HEK293 (cell line): ENCODE measurements at regions not wholly inside any gene's neighbourhood (a gene's known extent, or its start where the extent isn't known, plus 50 kb on each side); places are given as distances from the start of the nearest gene placed in this dataset.

Experiments
- CTCF ChIA-PET: fragments of 350-600 bp; formaldehyde crosslinking; extraction: SDS; loops from one replicate; lab custom pipeline; 2021; ENCODE audit warnings: antibody characterized with exemption; lab: Yijun Ruan, JAX
- POLR2A ChIA-PET: fragments of 300-600 bp; formaldehyde crosslinking; extraction: SDS; loops from one replicate; lab custom pipeline; 2020; ENCODE audit warnings: antibody characterized with exemption, inconsistent platforms; lab: Yijun Ruan, JAX
- H3K27ac ChIP-seq: fragments of 200-500 bp; sonication (Bioruptor generic); 2 replicates; pipeline ENCODE4 v1.5.1; 2014; ENCODE audit warnings: low read depth, low read length, control low read depth, inconsistent platforms; ENCODE audit errors: extremely low read depth
- H3K36me3 ChIP-seq, 2 experiments: fragments of 200-500 bp in 1 of 2; sonication (Bioruptor generic) in 1 of 2; 1 replicate in 1 of 2; 2 replicates in 1 of 2; pipeline ENCODE4 v1.5.1; 2014 to 2017; ENCODE audit warnings: inconsistent platforms in 2 of 2, low read length in 2 of 2; ENCODE audit not compliant: control insufficient read depth in 2 of 2, insufficient read depth in 1 of 2
- H3K4me1 ChIP-seq: fragments of 200-500 bp; sonication (Bioruptor generic); 2 replicates; pipeline ENCODE4 v1.5.1; 2014; ENCODE audit warnings: mild to moderate bottlenecking, low read length, inconsistent platforms; ENCODE audit not compliant: control insufficient read depth, insufficient read depth
- H3K4me3 ChIP-seq: 2 replicates; pipeline ENCODE4 v1.5.1; 2011; ENCODE audit warnings: low read depth, mild to moderate bottlenecking, control low read depth, low read length, moderate library complexity
- H3K9me3 ChIP-seq: fragments of 200-500 bp; sonication (Bioruptor generic); 2 replicates; pipeline ENCODE4 v1.5.1; 2014; ENCODE audit warnings: low read depth, low read length, inconsistent platforms; ENCODE audit not compliant: control insufficient read depth, insufficient read depth
- HOXD13 ChIP-seq: sonication (generic); formaldehyde crosslinking; IDR thresholded peaks from 2 replicates; pipeline ENCODE4 v1.8.0; 2022; ENCODE audit warnings: missing genetic modification reagents, borderline replicate concordance
- KLF1 ChIP-seq: fragments of 450-650 bp; formaldehyde crosslinking; IDR thresholded peaks from 2 replicates; pipeline ENCODE4 v1.5.1; 2016; ENCODE audit warnings: missing biosample characterization, missing genetic modification characterization
- KLF9 ChIP-seq: fragments of 450-650 bp; formaldehyde crosslinking; IDR thresholded peaks from 2 replicates; pipeline ENCODE4 v1.5.1; 2016; ENCODE audit warnings: missing biosample characterization, missing genetic modification characterization, low read depth
- PRDM4 ChIP-seq: fragments of 450-650 bp; formaldehyde crosslinking; IDR thresholded peaks from 2 replicates; pipeline ENCODE4 v1.5.1; 2017; ENCODE audit warnings: missing biosample characterization, missing genetic modification characterization
- SCRT1 ChIP-seq: fragments of 450-650 bp; formaldehyde crosslinking; IDR thresholded peaks from 2 replicates; pipeline ENCODE4 v1.5.1; 2016; ENCODE audit warnings: missing biosample characterization, missing genetic modification characterization, borderline replicate concordance
- TSHZ1 ChIP-seq: fragments of 450-650 bp; formaldehyde crosslinking; IDR thresholded peaks from 2 replicates; pipeline ENCODE4 v1.5.1; 2016; ENCODE audit warnings: missing biosample characterization, missing genetic modification characterization, borderline replicate concordance
- ZNF174 ChIP-seq: fragments of 450-650 bp; formaldehyde crosslinking; IDR thresholded peaks from 2 replicates; pipeline ENCODE4 v1.5.0; 2017; ENCODE audit warnings: missing biosample characterization, mild to moderate bottlenecking, missing genetic modification characterization
- ZNF2 ChIP-seq: fragments of 450-650 bp; formaldehyde crosslinking; IDR thresholded peaks from 2 replicates; pipeline ENCODE4 v1.5.1; 2016; ENCODE audit warnings: missing biosample characterization, missing genetic modification characterization
- ZNF324 ChIP-seq: fragments of 450-650 bp; formaldehyde crosslinking; IDR thresholded peaks from 2 replicates; pipeline ENCODE4 v1.5.1; 2016; ENCODE audit warnings: missing biosample characterization, missing genetic modification characterization
- ZNF423 ChIP-seq: fragments of 450-650 bp; formaldehyde crosslinking; IDR thresholded peaks from 2 replicates; pipeline ENCODE4 v1.5.1; 2016; ENCODE audit warnings: missing biosample characterization, missing genetic modification characterization
- ZNF48 ChIP-seq: fragments of 450-650 bp; formaldehyde crosslinking; IDR thresholded peaks from 2 replicates; pipeline ENCODE4 v1.5.1; 2016; ENCODE audit warnings: missing biosample characterization, missing genetic modification characterization
- ZNF560 ChIP-seq: fragments of 450-650 bp; formaldehyde crosslinking; IDR thresholded peaks from 2 replicates; pipeline ENCODE4 v1.5.1; 2017; ENCODE audit warnings: missing biosample characterization, missing genetic modification characterization, borderline replicate concordance
- ZNF600 ChIP-seq: fragments of 450-650 bp; formaldehyde crosslinking; IDR thresholded peaks from 2 replicates; pipeline ENCODE4 v1.5.1; 2016; ENCODE audit warnings: missing biosample characterization, missing genetic modification characterization
- ZNF621 ChIP-seq: fragments of 450-650 bp; formaldehyde crosslinking; IDR thresholded peaks from 2 replicates; pipeline ENCODE4 v1.5.1; 2017; ENCODE audit warnings: missing biosample characterization, missing genetic modification characterization
- ZNF654 ChIP-seq: fragments of 450-650 bp; formaldehyde crosslinking; IDR thresholded peaks from 2 replicates; pipeline ENCODE4 v1.5.1; 2016; ENCODE audit warnings: low read depth, missing biosample characterization, missing genetic modification characterization
- ZNF660 ChIP-seq: fragments of 450-650 bp; IDR thresholded peaks from 2 replicates; pipeline ENCODE4 v1.5.1; 2018; ENCODE audit warnings: missing biosample characterization, mild to moderate bottlenecking, missing genetic modification characterization
- ZNF692 ChIP-seq: fragments of 450-650 bp; formaldehyde crosslinking; IDR thresholded peaks from 2 replicates; pipeline ENCODE4 v1.5.1; 2016; ENCODE audit warnings: missing biosample characterization, missing genetic modification characterization
- ZNF777 ChIP-seq: fragments of 450-650 bp; formaldehyde crosslinking; IDR thresholded peaks from 2 replicates; pipeline ENCODE4 v1.5.1; 2017; ENCODE audit warnings: missing biosample characterization, missing genetic modification characterization, borderline replicate concordance

- H3K27ac ChIP-seq: no peak overlapping the region
- no peaks in the 10 kb centered on the region for H3K4me1 ChIP-seq
- H3K36me3 ChIP-seq: no peaks in the 10 kb centered on the region
- TF ChIP-seq ZNF621 (tag by site-specific recombination): no peak
- TF ChIP-seq ZNF174 (tag by site-specific recombination): no peak
- TF ChIP-seq ZNF2: no peak
- TF ChIP-seq PRDM4 (tag by site-specific recombination): no peak
- no peak for TF ChIP-seq KLF1 (tag by site-specific recombination)
- TF ChIP-seq ZNF423 (tag by site-specific recombination): no peak
- TF ChIP-seq KLF9 (tag by site-specific recombination): no peak
- no peak for TF ChIP-seq ZNF654 (tag by site-specific recombination)
- TF ChIP-seq SCRT1 (tag by site-specific recombination): no peak
- TF ChIP-seq TSHZ1 (tag by site-specific recombination): no peak
- no peak for TF ChIP-seq HOXD13 (CRISPR knock-in tag)
- no peak for TF ChIP-seq ZNF48 (tag by site-specific recombination)
- TF ChIP-seq ZNF777: no peak
- no peak for TF ChIP-seq ZNF324 (tag by site-specific recombination)
- ChIA-PET CTCF (interaction anchor here (1.3 kb wide), 1 partner anchor 10 kb away, joined by 7 read pairs; no protein-coding TSS in a partner anchor), POLR2A (no interaction called here)
- H3K4me3 ChIP-seq: no peak overlapping the region
- no peaks in the 10 kb centered on the region for H3K9me3 ChIP-seq
Observed at GRCh38 chr2:43116988-43117387, 109.4 kb downstream of the ZFP36L2 start.

GRCh38 chr2:43115881-43116280 is 110.5 kb downstream of the ZFP36L2 start:
- POLR2A ChIA-PET: interaction anchor here (0.6 kb wide), 1 partner anchor 49 kb away, joined by 3 read pairs; no protein-coding TSS in a partner anchor
- no peaks in the 10 kb centered on the region for H3K36me3 ChIP-seq

More at GRCh38 chr2:43115881-43116280, 110.5 kb downstream of the ZFP36L2 start:
- H3K27ac ChIP-seq: no peak overlapping the region
- CTCF ChIA-PET: interaction anchor here (0.9 to 1.3 kb wide), 3 partner anchors 11 to 108 kb away, joined by 4 to 7 read pairs (median 5); no protein-coding TSS in a partner anchor
- no peak overlapping the region for H3K4me3 ChIP-seq
- H3K4me1 ChIP-seq: no peaks in the 10 kb centered on the region
- H3K9me3 ChIP-seq: no peaks in the 10 kb centered on the region
- TF ChIP-seq ZNF692 (tag by site-specific recombination) (no peak), ZNF560 (tag by site-specific recombination) (no peak), ZNF600 (tag by site-specific recombination) (no peak), ZNF660 (tag by site-specific recombination) (no peak)
- TF ChIP-seq, all 188 proteins: peak for 0
